Astrocyte (in vitro differentiated cells and primary cell): ENCODE measurements at regions not wholly inside any gene's neighbourhood (a gene's known extent, or its start where the extent isn't known, plus 50 kb on each side); places are given as distances from the start of the nearest gene placed in this dataset.

Experiments
- DNase-seq: peaks from one replicate; pipeline ENCODE4 v3.0.0-alpha.2; 2010; ENCODE audit warnings: low read depth
- FAIRE-seq: peaks from 2 replicates; lab custom pipeline; 2011; peaks lifted over from hg19 to GRCh38; lab: Jason Lieb, UNC
- H2AFZ ChIP-seq: 2 replicates; pipeline ENCODE4 v1.6.0; 2012; ENCODE audit warnings: low read depth, low read length, inconsistent platforms
- H3K27ac ChIP-seq: 2 replicates; pipeline ENCODE4 v1.5.1; 2011; ENCODE audit warnings: low read depth, low read length, inconsistent platforms
- H3K27me3 ChIP-seq: 2 replicates; pipeline ENCODE4 v1.6.0; 2011; ENCODE audit warnings: low read length, inconsistent platforms; ENCODE audit not compliant: insufficient read depth
- H3K36me3 ChIP-seq: 2 replicates; pipeline ENCODE4 v1.5.1; 2011; ENCODE audit warnings: low read length, inconsistent platforms; ENCODE audit not compliant: insufficient read depth
- H3K4me1 ChIP-seq: 2 replicates; pipeline ENCODE4 v1.5.1; 2011; ENCODE audit warnings: low read length, inconsistent platforms; ENCODE audit not compliant: insufficient read depth
- H3K4me2 ChIP-seq: 2 replicates; pipeline ENCODE4 v1.6.0; 2012; ENCODE audit warnings: low read length, inconsistent platforms
- H3K4me3 ChIP-seq: 2 replicates; pipeline ENCODE4 v1.5.1; 2011; ENCODE audit warnings: low read depth, mild to moderate bottlenecking, low read length, inconsistent platforms; ENCODE audit not compliant: insufficient read depth
- H3K79me2 ChIP-seq: 2 replicates; pipeline ENCODE4 v1.6.0; 2012; ENCODE audit warnings: mild to moderate bottlenecking, low read length, inconsistent platforms; ENCODE audit not compliant: insufficient read depth
- H3K9ac ChIP-seq: 2 replicates; pipeline ENCODE4 v1.6.0; 2012; ENCODE audit warnings: mild to moderate bottlenecking, low read length, inconsistent platforms
- H3K9me3 ChIP-seq: 2 replicates; pipeline ENCODE4 v1.5.1; 2012; ENCODE audit warnings: low read depth, mild to moderate bottlenecking, low read length, inconsistent platforms; ENCODE audit not compliant: insufficient read depth
- H4K20me1 ChIP-seq: 2 replicates; pipeline ENCODE4 v1.6.0; 2012; ENCODE audit warnings: low read length, inconsistent platforms; ENCODE audit not compliant: insufficient read depth
- H3K27ac Mint-ChIP-seq: one replicate; pipeline ENCODE4 v1.8.0; 2021; ENCODE audit warnings: mild to moderate bottlenecking, mixed read lengths; ENCODE audit not compliant: unreplicated experiment
- H3K27me3 Mint-ChIP-seq: one replicate; pipeline ENCODE4 v1.8.0; 2021; ENCODE audit warnings: low read depth, mixed read lengths; ENCODE audit not compliant: unreplicated experiment
- H3K36me3 Mint-ChIP-seq: one replicate; pipeline ENCODE4 v1.8.0; 2021; ENCODE audit warnings: low read depth, mixed read lengths; ENCODE audit not compliant: unreplicated experiment
- H3K4me1 Mint-ChIP-seq: one replicate; pipeline ENCODE4 v1.8.0; 2021; ENCODE audit warnings: low read depth, mixed read lengths; ENCODE audit not compliant: unreplicated experiment
- H3K4me3 Mint-ChIP-seq: one replicate; pipeline ENCODE4 v1.8.0; 2021; ENCODE audit warnings: mild to moderate bottlenecking, moderate library complexity, mixed read lengths; ENCODE audit not compliant: unreplicated experiment
- H3K9me3 Mint-ChIP-seq: one replicate; pipeline ENCODE4 v1.8.0; 2021; ENCODE audit warnings: mild to moderate bottlenecking, mixed read lengths; ENCODE audit not compliant: unreplicated experiment
- EZH2 ChIP-seq: IDR thresholded peaks from 2 replicates; pipeline ENCODE4 v1.6.1; 2012; ENCODE audit warnings: mild to moderate bottlenecking, low read length, inconsistent platforms; ENCODE audit not compliant: insufficient read depth
- TF ChIP-seq, protein P1 (sequence below): IDR thresholded peaks from 2 replicates; pipeline ENCODE4 v1.5.1; 2011; ENCODE audit warnings: low read depth, mild to moderate bottlenecking, inconsistent platforms, low read length, moderate library complexity; ENCODE audit not compliant: insufficient read depth

DNA sequence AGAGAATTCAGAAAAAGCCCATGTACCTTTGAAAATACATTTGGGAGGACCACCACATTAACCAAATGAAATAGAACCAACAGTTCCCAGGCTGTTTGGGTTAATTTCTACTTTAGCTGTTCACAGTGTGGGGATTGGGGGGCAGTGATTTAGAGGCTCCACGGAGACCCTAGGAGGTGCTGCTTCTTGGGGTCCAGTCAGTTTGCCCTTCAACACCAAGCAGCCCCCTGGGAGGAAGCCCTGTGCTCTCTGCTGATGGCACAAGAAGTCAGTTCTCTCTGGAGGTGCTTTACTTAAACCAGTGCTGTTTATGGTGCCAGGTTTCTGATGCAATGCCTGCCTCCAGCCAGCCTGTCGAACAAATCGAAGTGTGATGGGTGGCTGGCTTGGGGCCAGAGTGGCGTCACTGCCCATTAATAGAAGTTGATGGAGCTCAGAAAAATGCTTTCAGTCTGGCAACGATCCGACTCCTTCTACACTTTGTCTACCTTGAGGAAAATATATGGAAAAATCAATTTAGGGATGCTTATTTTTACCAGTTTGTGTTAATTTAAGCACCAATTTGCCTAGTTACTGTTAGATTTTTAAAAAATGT, 134.0 kb downstream of the SNX18 start:
- Histone ChIP-seq H3K4me1 (peaks cover 15% of the 10 kb centered on the region), H4K20me1 (no peaks in the 10 kb centered on the region), H3K27ac (no peak overlapping the region), H3K36me3 (no peaks in the 10 kb centered on the region), H3K79me2 (no peaks in the 10 kb centered on the region), H3K9me3 (no peaks in the 10 kb centered on the region), H3K27me3 (no peaks in the 10 kb centered on the region), H3K4me2 (no peak overlapping the region), H3K4me3 (no peak overlapping the region), H3K9ac (no peak overlapping the region), H2AFZ (no peak overlapping the region)
- Mint-ChIP-seq H3K27ac (no peak overlapping the region), H3K4me3 (no peak overlapping the region), H3K27me3 (peaks cover 5% of the 10 kb centered on the region), H3K36me3 (no peaks in the 10 kb centered on the region), H3K4me1 (peaks cover 3% of the 10 kb centered on the region), H3K9me3 (peaks cover 2% of the 10 kb centered on the region)
- TF ChIP-seq, protein P1, sequence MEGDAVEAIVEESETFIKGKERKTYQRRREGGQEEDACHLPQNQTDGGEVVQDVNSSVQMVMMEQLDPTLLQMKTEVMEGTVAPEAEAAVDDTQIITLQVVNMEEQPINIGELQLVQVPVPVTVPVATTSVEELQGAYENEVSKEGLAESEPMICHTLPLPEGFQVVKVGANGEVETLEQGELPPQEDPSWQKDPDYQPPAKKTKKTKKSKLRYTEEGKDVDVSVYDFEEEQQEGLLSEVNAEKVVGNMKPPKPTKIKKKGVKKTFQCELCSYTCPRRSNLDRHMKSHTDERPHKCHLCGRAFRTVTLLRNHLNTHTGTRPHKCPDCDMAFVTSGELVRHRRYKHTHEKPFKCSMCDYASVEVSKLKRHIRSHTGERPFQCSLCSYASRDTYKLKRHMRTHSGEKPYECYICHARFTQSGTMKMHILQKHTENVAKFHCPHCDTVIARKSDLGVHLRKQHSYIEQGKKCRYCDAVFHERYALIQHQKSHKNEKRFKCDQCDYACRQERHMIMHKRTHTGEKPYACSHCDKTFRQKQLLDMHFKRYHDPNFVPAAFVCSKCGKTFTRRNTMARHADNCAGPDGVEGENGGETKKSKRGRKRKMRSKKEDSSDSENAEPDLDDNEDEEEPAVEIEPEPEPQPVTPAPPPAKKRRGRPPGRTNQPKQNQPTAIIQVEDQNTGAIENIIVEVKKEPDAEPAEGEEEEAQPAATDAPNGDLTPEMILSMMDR, result no peak
- no peak for TF ChIP-seq EZH2
- DNase-seq (peak; percentile 57), FAIRE-seq (no peak)

DNA sequence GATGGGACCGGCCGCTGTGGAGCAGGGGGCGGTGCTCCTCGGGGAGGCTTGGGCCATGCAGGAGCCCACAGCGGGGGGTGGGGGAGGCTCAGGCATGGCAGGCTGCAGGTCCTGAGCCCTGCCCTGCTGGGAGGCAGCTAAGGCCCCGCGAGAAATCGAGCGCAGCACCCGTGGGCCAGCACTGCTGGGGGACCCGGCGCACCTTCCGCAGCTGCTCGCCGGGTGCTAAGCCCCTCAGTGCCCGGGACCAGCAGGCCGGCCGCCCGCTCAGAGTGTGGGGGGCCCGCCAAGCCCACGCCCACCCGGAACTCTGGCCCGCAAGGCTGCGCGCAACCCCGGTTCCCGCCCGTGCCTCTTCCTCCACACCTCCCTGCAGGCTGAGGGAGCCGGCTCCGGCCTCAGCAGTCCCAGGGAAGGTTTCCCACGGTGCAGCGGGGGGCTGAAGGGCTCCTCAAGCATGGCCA, 131.5 kb downstream of the SNX18 start:
- Histone ChIP-seq H3K4me1 (peaks cover 24% of the 10 kb centered on the region), H3K9ac (no peak overlapping the region), H2AFZ (no peak overlapping the region), H3K4me2 (no peak overlapping the region), H3K9me3 (no peaks in the 10 kb centered on the region), H3K79me2 (no peaks in the 10 kb centered on the region), H3K27me3 (no peaks in the 10 kb centered on the region), H3K4me3 (no peak overlapping the region), H3K36me3 (no peaks in the 10 kb centered on the region), H4K20me1 (no peaks in the 10 kb centered on the region), H3K27ac (no peak overlapping the region)
- Mint-ChIP-seq H3K27ac (no peak overlapping the region), H3K4me1 (peaks cover 20% of the 10 kb centered on the region), H3K27me3 (peaks cover 3% of the 10 kb centered on the region), H3K4me3 (no peak overlapping the region), H3K36me3 (no peaks in the 10 kb centered on the region), H3K9me3 (peaks cover 2% of the 10 kb centered on the region)
- FAIRE-seq, result no peak
- TF ChIP-seq EZH2, result no peak
- TF ChIP-seq, protein P1, result no peak
- no peak for DNase-seq

DNA sequence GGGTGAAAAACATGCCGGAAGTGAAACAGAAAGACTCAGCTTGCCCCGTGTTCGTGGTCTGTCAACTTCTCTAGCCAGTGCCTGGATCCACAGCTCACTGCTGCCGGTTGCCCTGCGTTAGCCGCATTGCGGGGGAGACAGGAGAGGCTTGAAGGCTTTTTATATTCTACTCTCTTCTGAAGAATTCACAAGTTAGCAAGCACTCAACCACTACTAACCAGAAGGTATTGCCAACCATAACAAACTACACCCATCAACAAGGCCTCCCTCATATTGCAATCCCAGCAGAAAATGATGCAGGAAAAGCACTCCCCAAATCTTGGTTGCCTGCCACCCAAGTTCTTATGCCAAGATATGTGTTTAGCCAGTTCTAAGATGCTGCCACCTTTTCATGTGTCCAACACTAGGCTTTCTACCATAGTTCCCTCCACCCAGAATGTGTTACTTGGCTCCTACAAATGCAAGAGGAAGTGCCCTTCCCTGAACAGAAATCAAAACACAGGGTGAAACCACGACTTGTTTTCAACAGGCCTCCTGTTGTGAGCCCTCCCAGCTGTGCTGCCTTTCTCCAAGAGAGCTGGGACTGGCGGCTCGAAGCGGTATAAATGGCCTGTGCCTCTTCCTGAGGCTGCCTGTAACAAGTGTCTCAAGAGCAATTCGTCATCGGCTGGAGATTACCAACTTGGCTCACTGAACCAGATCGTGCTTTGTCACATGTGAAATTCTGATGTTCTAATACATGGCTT, 129.0 kb downstream of the SNX18 start:
- Histone ChIP-seq H3K4me3 (no peak overlapping the region), H3K9me3 (no peaks in the 10 kb centered on the region), H3K4me1 (peaks cover 30% of the 10 kb centered on the region), H2AFZ (peak overlapping the region; percentile 38), H3K36me3 (no peaks in the 10 kb centered on the region), H3K27ac (peak overlapping the region; percentile 42), H3K4me2 (peak overlapping the region; percentile 75), H3K79me2 (no peaks in the 10 kb centered on the region), H4K20me1 (no peaks in the 10 kb centered on the region), H3K9ac (peak overlapping the region; percentile 29), H3K27me3 (no peaks in the 10 kb centered on the region)
- peak; percentile 29 for FAIRE-seq
- Mint-ChIP-seq H3K36me3 (no peaks in the 10 kb centered on the region), H3K27me3 (no peaks in the 10 kb centered on the region), H3K27ac (peak overlapping the region; percentile 22), H3K4me3 (no peak overlapping the region), H3K9me3 (peaks cover 2% of the 10 kb centered on the region), H3K4me1 (peaks cover 24% of the 10 kb centered on the region)
- DNase-seq, result peak; percentile 78
- TF ChIP-seq EZH2, result no peak
- TF ChIP-seq, protein P1, result no peak
